Activated T-cell treated with anti-CD3 and anti-CD28 coated beads for 48 hours (primary cell): ENCODE measurements at regions not wholly inside any gene's neighbourhood (a gene's known extent, or its start where the extent isn't known, plus 50 kb on each side); places are given as distances from the start of the nearest gene placed in this dataset.
"Not testable (repeated sequence)": the region's sequence is repeated elsewhere in the genome, so short reads cannot be mapped to it uniquely, and the experiment has no call there.

Experiments used
- DNase-seq: peaks from one replicate; pipeline ENCODE4 v3.0.0-alpha.2; 2020; ENCODE audit warnings: low read depth

GRCh38 chr9:2354856-2355696 lies 266.5 kb upstream of the VLDLR start:
- DNase-seq = no peak

DNA sequence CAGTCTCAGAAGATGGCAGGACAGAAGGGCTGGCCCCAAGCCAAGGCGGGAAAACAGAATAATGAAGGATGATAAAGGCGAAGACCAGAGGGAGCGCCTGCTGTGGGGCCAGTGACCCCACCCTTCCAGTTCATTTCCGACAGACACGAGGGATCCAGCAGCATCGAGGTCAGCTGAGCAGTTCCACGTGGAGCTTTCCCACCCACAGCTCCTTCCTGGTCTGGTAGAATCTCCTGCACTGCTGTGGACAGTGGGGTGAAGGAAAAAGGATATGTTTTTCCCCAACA lies 265.9 kb upstream of the VLDLR start:
- DNase-seq = no peak

- DNase-seq = no peak
Observed at GRCh38 chr9:2356041-2356790, 265.4 kb upstream of the VLDLR start.

DNA sequence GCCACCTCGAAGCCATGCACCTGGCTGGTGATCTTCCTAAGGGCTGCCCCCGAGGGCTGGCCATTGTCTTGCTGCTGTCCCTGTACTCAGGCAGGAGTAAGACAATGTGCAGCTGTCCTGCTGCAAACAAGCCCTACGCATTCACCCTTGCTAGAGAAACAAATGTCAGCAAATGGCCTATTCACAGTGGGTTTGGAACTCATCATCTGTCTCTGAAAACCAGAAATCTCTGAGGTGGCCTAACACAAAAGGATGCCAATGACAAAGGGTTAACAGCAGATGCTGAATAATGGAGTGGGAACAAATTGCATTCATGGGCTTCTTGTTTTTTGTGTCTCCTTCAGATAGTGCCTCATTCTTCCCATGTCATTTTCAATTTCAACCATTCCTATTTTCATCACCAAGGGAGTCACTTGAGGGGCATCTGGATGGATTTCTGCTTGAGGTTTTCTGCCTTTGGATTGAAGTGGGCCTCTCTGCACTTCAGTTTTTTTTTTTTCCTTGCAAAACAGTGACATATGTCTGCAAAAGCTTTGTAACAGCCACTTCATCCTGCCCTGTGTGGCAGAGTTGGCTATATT lies 261.6 kb upstream of the VLDLR start:
- no peak for DNase-seq

DNA sequence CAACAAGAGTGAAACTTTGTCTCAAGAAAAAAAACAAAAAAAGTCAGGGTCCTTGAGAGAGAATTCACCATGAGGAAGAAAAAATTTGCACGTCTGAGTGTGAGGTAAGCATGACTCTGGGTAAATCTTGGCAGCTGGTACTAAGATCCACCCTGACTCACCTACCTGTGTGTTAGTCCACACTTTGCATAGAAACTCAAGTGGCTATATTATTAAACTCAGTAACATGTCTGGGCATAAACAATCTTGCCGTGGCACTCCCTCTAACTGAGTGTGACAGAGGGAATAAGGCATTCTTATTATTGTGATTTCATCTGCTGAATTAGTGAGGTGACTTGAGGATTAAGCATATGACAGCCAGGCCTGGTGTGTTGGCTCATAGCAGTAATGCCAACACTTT lies 259.4 kb upstream of the VLDLR start:
- DNase-seq = no peak

DNA sequence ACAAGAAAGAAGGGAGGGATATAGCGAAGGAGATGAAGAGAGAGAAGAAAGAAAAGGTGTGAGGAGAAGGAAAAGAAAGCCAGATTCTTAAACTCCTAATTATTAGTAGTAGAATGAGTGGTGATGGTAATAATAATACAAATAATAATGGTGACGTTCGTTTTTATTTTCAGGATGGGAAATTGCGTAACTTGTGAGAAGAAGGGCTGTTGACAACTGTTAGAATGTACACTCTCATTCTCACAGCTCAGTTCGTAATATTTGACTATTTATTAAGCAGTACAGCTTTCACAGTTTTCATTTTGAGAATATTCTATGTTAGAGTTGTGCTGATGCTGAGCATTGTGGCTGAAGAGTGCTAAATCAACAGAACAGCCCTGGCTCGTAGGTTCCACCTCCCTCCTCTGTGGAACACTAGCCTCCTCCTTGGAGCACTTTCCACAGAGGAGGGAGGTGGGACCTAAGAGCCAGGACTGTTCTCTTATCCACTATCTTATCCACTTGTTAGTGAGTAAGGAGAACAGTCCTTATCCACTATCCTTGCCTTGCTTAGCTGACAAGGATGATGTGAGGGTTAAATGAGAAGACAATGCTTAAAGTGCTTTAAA lies 258.3 kb upstream of the VLDLR start:
- no peak for DNase-seq

DNA sequence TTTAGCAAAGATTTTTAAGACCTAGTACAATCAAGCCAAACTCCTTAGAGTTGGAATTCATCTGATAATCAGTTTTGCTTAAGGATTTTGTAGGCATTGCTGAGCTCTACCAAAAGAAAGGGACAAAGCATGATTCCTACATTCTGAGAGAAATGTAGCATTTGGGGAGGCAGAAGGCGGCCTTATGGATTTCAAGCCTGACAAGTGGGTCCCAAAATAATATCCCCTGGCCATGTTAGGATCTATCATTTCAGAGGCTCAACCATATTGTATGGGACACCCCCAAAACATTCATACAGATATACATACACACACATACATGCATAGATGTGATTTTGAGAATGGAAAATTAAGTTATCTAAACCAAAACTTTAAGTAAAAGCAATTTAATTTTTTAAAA lies 257.8 kb upstream of the VLDLR start:
- DNase-seq = no peak

DNA sequence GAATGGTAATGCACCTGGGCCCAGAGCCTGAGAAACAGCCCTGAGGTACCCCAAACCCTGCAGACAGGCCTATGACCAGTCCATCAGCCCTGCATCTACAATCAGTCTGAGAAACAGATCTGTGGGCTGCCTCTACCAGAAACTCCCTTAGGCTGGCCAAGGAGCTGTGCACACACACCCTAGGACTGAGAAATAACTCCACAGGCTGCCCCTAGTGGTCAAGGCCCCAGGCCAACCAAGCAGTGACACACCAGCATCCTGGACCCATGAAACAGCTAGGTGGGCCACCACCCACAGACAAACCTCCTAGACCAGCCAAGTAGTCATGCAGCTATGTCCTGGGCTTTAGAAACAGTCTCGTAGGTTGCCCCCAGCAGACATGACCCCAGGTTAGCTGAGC lies 253.6 kb upstream of the VLDLR start:
- DNase-seq = no peak

DNA sequence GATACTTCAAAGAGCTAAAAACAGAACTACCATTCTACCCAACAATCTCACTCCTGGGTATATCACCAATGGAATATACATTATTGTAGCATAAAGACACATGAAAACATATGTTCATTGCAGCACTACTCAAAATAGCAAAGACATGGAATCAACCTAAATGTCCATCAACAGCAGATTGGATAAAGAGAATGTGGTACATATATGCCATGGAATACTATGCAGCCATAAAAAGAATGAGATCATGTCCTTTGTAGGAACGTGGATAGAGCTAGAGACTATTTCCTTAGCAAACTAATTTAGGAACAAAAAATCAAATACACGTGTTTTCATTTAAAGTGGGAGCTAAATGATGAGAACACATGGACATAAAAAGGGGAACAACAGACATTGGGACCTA lies 247.9 kb upstream of the VLDLR start:
- DNase-seq = no peak

DNA sequence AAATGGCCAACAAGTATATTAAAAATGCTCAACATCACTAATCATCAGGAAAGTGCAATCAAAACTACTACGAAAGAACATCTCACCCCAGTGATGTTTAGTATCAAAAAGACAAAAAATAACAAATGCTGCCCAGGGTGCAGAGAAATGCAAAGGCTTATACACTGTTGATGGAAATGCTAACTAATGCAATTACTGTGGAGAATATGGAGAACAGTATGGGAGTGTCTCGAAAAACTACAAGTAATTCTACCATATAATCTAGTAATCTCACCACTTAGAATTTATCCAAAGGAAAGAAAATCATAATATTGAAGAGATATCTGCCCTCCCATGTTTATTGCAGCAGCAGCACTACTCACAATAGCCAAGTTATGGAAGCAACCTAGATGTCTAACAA lies 246.5 kb upstream of the VLDLR start:
- DNase-seq = no peak

- no peak for DNase-seq
Observed at GRCh38 chr9:2377117-2377516, 244.5 kb upstream of the VLDLR start.

DNA sequence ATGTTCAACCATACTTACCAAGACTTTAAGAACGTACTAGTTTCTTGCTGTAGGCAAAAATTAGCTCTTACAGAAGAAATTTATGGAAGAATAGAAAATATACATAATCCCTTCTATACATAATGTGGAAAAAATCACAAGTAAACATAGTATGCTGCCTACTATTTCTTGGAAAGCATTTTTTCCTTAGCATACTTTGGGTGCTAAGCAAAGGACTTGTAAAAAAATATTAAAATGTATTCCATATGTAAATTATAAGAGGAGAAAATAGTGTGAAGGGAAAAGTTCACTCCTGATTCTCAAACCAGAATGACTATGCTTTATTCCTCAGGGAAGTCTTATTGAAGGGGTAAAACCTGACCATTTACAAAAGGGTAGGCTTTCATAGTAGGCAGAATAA lies 243.8 kb upstream of the VLDLR start:
- no peak for DNase-seq

DNA sequence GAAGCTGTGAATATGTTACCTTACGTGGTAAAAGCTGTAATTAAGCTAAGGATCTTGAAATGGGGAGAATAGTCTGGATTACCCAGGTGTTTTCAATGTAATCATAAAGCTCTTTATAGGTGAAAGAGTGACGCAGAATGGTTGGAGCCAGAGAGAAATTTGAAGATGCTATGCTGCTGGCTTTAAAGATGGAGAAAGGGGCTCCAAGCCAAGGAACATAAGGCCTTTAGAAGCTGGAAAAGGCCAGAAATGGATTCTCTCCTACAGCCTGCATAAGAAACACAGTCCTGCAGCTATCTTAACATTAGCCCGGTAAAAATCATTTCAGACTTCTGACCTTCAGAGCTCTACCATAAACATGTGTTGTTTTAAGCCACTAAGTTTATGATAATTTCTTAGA lies 243.3 kb upstream of the VLDLR start:
- no peak for DNase-seq

GRCh38 chr9:2378816-2379215 lies 242.8 kb upstream of the VLDLR start:
- no peak for DNase-seq

DNA sequence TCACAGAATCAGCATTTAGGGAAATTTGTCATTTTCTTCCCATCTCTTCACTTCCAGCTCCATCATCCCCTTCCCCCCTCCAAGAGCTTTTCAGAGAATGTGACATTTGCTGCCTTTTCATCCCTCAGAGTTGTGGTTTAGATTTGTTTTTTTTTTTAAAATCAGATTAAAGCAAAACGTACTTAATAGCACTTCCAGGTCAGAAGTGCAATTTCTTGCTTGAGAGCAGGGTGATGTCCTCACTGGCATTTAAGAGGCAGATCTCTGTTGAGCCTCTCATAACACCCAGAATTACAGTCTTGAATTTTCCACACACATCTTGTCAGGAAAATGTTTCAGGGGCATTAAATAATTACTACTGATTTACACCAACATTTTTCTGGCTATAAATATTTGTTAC lies 236.8 kb upstream of the VLDLR start:
- no peak for DNase-seq

DNA sequence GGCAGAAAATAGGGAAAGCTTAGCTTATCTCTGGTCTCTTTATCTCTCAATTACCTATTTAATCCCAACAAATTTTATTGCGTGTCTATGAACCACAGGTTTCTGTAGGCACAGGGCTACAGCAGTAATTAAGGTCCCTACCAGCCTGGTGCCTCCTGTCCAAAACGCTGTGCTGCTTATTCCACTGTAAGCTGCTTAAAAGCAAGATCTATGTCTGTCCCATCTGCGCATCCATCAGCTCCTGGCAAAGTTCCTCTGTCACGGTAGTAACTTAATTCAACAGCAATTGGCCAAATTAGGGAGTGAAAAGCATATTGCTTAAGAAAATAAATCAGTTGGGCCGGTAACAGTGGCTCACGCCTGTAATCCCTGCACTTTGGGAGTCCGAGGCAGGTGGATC lies 235.8 kb upstream of the VLDLR start:
- DNase-seq = no peak

- DNase-seq = no peak
Observed at GRCh38 chr9:2386566-2386965, 235.0 kb upstream of the VLDLR start.

DNA sequence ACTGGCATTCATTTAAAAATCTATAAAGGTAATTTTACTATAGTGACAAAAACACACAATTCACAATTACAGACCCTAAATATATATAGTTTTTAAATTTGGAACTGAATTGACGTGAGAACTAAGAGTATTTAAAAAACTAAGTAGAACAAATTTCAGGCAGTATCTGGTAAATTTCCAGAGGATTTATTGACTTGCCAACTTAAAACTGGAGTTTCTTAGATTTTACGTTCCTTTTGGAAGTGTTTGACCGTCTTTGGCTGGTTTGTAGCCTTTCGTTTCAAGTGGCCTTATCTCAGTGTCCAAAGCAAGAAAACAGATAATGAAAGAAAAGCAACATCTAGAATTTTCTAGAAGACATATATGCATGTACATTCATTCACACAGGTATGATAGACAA lies 234.4 kb upstream of the VLDLR start:
- DNase-seq = no peak

- DNase-seq = no peak
Observed at GRCh38 chr9:2389404-2389803, 232.2 kb upstream of the VLDLR start.

DNA sequence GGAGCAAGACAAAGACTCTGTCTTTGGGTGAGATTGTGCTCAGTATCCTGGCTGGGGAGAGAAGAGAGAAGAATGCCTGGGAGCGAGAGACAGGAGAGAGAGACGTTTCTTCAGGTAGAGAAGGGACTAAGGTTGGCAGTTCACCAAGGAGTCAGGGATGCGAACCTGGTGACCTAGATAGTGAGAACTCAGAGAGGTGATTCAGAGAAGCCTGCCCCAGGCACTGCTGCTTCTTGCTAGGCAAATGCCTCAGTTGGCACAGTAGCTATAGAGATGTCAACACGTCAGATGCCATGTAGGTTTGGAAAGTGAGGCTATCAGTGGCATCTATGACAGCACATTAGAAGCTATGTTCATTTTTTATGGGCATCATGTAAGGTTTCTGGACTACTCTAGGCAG lies 231.6 kb upstream of the VLDLR start:
- no peak for DNase-seq

DNA sequence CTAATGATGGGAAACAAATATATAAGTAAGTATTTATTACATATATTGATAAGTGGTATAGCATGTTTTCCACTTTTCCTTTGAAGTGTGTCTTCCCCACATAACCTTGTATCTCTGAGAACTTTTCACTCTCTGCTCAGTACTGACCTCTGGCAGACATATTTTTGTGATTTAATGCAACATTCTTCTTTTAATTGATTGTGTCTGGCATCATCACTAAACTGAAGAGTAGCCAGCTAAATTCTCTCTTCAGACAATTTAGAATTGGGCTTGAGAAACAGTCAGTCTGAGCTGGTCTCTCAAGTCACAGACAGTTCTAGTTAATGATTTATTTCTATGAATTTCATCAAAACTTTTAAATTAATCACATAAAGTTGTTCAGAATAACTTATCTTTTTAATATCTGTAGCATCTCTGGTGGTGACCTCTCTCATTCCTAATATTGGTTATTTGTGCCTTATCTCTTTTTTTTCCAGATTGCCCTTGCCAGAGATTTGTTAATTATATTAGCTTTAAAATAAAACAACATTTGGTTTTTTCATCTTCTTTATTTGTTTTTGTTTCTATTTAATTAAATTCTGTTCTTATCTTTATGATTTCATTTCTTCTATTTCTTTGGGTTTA lies 230.0 kb upstream of the VLDLR start:
- DNase-seq = not testable (repeated sequence)

DNA sequence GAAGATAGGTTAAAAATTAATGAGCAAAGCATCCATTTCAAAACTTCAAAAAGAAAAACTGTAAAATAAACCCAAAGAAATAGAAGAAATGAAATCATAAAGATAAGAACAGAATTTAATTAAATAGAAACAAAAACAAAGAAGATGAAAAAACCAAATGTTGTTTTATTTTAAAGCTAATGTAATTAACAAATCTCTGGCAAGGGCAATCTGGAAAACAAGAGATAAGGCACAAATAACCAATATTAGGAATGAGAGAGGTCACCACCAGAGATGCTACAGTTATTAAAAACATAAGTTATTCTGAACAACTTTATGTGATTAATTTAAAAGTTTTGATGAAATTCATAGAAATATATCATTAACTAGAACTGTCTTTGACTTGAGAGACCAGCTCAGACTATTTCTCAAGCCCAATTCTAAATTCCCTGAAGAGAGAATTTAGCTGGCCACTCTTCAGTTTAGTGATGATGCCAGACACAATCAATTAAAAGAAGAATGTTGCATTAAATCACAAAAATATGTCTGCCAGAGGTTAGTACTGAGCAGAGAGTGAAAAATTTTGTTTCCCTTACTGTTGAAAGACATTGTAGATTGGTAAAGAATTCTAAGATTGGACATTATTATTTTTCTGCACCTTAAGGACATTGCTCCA lies 227.4 kb upstream of the VLDLR start:
- not testable (repeated sequence) for DNase-seq
